ENCODE measurements at regions not wholly inside any gene's neighbourhood (a gene's known extent, or its start where the extent isn't known, plus 50 kb on each side); places are given as distances from the start of the nearest gene placed in this dataset.

- POLR2A ChIA-PET, result no interaction called here
- Histone ChIP-seq H3K4me1 (no peaks in the 10 kb centered on the region), H3K27ac (no peak overlapping the region), H3K9me3 (no peaks in the 10 kb centered on the region), H3K4me3 (no peak overlapping the region), H3K4me2 (no peak overlapping the region)
- WGBS (ENCODE audit: missing lambda C conversion rate), result 28% methylated on average over 7 of the region's 7 CpGs
- no peak for DNase-seq (ENCODE audit: low read depth in 1 of 2, low spot score in 1 of 2)
- FAIRE-seq, result no peak
- CTCF ChIA-PET, result no interaction called here
- TF ChIP-seq CBX8 (IDR thresholded peaks at IDR 0.05), result no peak
- no peak for TF ChIP-seq BCL3 (IDR thresholded peaks at IDR 0.05)
- TF ChIP-seq POLR2A (IDR thresholded peaks at IDR 0.05; ENCODE audit: low read length), result no peak
- TF ChIP-seq TP53 (CRISPR knock-in tag; IDR thresholded peaks at IDR 0.05), result no peak
- TF ChIP-seq ZC3H11A (IDR thresholded peaks at IDR 0.05), result no peak
- no peak for TF ChIP-seq CHD2 (IDR thresholded peaks at IDR 0.05; ENCODE audit: low read length, partially characterized antibody)
- no peak for TF ChIP-seq POLR2AphosphoS2 (conservative IDR thresholded peaks at IDR 0.05; ENCODE audit: low read length)
- no peak for TF ChIP-seq HMGXB4 (CRISPR knock-in tag; IDR thresholded peaks at IDR 0.05; ENCODE audit: borderline replicate concordance)
- TF ChIP-seq CTCF (IDR thresholded peaks at IDR 0.05), result no peak
- TF ChIP-seq HOXB13 (CRISPR knock-in tag; IDR thresholded peaks at IDR 0.05; ENCODE audit: low read depth), result no peak
- TF ChIP-seq SREBF2 (IDR thresholded peaks at IDR 0.05), result no peak
- TF ChIP-seq GATA3 (IDR thresholded peaks at IDR 0.05; ENCODE audit: borderline replicate concordance), result no peak
- TF ChIP-seq RAD21 (conservative IDR thresholded peaks at IDR 0.05 in 1 of 2, IDR thresholded peaks at IDR 0.05 in 1 of 2), result no peak
- no peak for TF ChIP-seq ZFP36 (IDR thresholded peaks at IDR 0.05; ENCODE audit: borderline replicate concordance, partially characterized antibody)
- no peak for TF ChIP-seq RNF2 (IDR thresholded peaks at IDR 0.05; ENCODE audit: borderline replicate concordance, low read depth)
- TF ChIP-seq RARB (CRISPR knock-in tag; IDR thresholded peaks at IDR 0.05), result no peak
- no peak for TF ChIP-seq KDM1A (IDR thresholded peaks at IDR 0.05; ENCODE audit: low read depth)
- ATAC-seq, result no peak
Observed at GRCh38 chr4:110837896-110838450, 215.1 kb upstream of the PITX2 start.

GRCh38 chr4:110840221-110840654 lies 217.4 kb upstream of the PITX2 start:
- CTCF ChIA-PET, result no interaction called here
- ATAC-seq (no peak), FAIRE-seq (no peak), DNase-seq (ENCODE audit: low read depth in 1 of 2, low spot score in 1 of 2) (no peak)
- no peaks in the 10 kb centered on the region for H3K4me1 ChIP-seq
- H3K4me3 ChIP-seq, result no peak overlapping the region
- TF ChIP-seq RAD21 (conservative IDR thresholded peaks at IDR 0.05 in 1 of 2, IDR thresholded peaks at IDR 0.05 in 1 of 2) (no peak), CHD2 (IDR thresholded peaks at IDR 0.05; ENCODE audit: low read length, partially characterized antibody) (no peak), ZNF302 (CRISPR knock-in tag; IDR thresholded peaks at IDR 0.05) (no peak), MAX (IDR thresholded peaks at IDR 0.05) (no peak), JUNB (IDR thresholded peaks at IDR 0.05) (no peak), NPAS2 (CRISPR knock-in tag; IDR thresholded peaks at IDR 0.05; ENCODE audit: borderline replicate concordance) (no peak), NFE2L2 (conservative IDR thresholded peaks at IDR 0.05; ENCODE audit: low read length) (no peak), RARB (CRISPR knock-in tag; IDR thresholded peaks at IDR 0.05) (no peak), HES2 (IDR thresholded peaks at IDR 0.05) (no peak), FOSB (CRISPR knock-in tag; IDR thresholded peaks at IDR 0.05) (no peak), ZSCAN20 (CRISPR knock-in tag; IDR thresholded peaks at IDR 0.05) (no peak), MYC (IDR thresholded peaks at IDR 0.05; ENCODE audit: borderline replicate concordance, low read length) (no peak), POLR2AphosphoS2 (conservative IDR thresholded peaks at IDR 0.05; ENCODE audit: low read length) (no peak), RNF2 (IDR thresholded peaks at IDR 0.05; ENCODE audit: borderline replicate concordance, low read depth) (no peak), RFX5 (IDR thresholded peaks at IDR 0.05) (no peak), KDM5A (IDR thresholded peaks at IDR 0.05) (no peak), PHF8 (IDR thresholded peaks at IDR 0.05; ENCODE audit: borderline replicate concordance, low read depth) (no peak)
- no peak overlapping the region for H3K4me2 ChIP-seq
- POLR2A ChIA-PET, result no interaction called here
- WGBS (ENCODE audit: missing lambda C conversion rate), result 39% methylated on average over 2 of the region's 2 CpGs
- H3K9me3 ChIP-seq, result no peaks in the 10 kb centered on the region
- no peak overlapping the region for H3K27ac ChIP-seq
